ENCODE measurements at regions not wholly inside any gene's neighbourhood (a gene's known extent, or its start where the extent isn't known, plus 50 kb on each side); places are given as distances from the start of the nearest gene placed in this dataset.

DNA sequence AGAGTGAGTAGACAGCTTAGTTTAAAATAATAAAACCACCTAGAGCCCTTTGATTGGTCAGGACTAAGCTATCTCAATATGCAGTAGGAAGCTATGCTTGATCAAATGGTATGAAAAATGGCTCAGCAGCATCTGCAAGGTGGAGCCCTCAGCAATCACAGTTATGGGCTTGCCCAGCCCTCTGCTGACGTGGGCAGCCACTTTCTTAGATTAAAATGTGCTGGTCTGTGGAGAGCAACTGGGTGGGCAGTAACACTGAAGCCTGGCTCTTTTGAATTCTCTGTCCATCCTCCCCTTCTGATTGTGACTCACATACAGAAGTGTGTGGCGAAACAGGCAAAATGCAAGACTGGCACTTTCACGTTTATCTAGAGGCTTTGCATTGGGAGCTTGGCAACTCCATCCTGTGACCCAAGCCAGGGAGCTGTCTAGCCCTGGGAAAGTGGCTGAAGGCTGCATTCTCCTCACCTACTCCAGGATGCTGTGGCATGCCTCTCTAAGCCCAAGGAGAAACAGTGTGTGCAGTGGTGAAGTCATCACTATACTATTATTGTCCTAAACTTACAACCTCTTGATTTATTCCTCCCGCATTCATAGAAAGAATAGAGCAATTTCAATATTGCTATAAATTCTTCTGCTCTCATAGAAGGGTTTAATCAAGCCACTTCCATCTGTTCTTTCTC is 61.1 kb downstream of the MED10 start (continued):
- no peak for TF ChIP-seq SUZ12 (IDR thresholded peaks at IDR 0.05; ENCODE audit: low read length)

Data from H1 (cell line).